ENCODE measurements at regions not wholly inside any gene's neighbourhood (a gene's known extent, or its start where the extent isn't known, plus 50 kb on each side); places are given as distances from the start of the nearest gene placed in this dataset.

GRCh38 chr20:47991875-47992488, 206.7 kb upstream of the SULF2 start:
- no peak for TF ChIP-seq NR2C2 (IDR thresholded peaks at IDR 0.05; ENCODE audit: borderline replicate concordance, control insufficient read depth, insufficient read length, low read depth)
- no peak for TF ChIP-seq PKNOX1 (IDR thresholded peaks at IDR 0.05)
- no peak for TF ChIP-seq YY1 (IDR thresholded peaks at IDR 0.05; ENCODE audit: low read depth, low read length)
- TF ChIP-seq ZNF274 (IDR thresholded peaks at IDR 0.05; ENCODE audit: insufficient read depth, insufficient read length): no peak
